RKO (cell line): ENCODE measurements at regions not wholly inside any gene's neighbourhood (a gene's known extent, or its start where the extent isn't known, plus 50 kb on each side); places are given as distances from the start of the nearest gene placed in this dataset.

Experiments used
- DNase-seq: peaks from one replicate; pipeline ENCODE4 v3.0.0-alpha.2; 2016; ENCODE audit warnings: low spot score

DNA sequence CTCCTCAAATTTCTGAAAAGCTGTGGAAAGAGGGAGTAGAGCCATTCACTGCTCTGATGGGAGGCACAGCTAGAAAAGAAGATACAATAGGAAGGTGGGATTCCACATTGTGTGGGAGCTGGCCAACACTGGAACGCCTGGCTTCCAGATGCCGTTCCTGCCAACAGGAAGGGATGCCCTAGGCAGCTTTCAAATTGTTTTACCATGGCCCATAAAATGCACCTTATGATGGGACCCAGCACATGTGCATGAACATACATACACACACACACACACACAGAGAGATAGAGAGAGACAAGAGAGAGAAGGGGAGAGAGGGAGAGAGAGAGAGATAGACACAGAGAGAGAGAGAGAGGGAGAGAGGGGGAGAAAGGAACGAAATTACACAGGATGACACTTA, 86.1 kb upstream of the BZW1 start:
- no peak for DNase-seq

DNA sequence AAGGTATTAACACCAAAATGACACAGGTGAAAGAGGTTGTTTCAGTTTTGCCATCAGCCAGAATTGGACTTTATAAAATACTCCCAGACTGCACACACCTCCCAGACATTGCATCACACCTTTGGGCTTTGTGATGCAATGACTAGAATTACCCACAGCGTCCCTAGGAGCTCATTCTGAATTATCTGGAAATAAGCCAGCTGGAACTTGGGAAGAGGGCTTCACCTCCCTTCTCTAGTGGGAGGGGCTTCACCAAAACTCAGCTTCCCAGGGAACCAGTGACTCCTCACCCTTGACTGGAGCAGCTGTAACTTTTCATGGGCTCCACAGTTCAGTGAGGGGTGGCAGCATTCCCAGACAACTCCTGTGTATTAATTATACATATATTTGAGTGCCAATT, 83.1 kb upstream of the BZW1 start:
- DNase-seq, result no peak

GRCh38 chr2:200730302-200730701, 81.4 kb upstream of the BZW1 start:
- DNase-seq, result no peak

DNA sequence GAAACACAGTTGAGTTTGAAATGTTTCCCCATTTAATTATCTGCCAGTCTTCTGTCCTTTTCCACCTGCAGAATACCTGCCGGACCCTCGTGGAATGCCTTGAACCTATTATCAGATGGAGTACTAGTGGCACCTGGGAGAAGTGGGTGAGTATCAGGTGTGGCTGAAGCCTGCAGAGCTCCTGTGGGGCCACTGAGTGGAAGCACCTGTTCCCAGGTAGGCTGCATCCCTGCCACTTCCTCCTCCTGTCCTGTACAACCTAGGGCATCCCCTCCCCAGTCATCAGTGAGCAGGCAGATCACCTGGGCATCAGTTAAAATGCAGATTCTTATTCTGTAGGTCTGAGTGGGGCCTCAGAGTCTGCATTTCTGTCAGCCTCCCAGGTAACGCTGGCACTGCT, 80.8 kb upstream of the BZW1 start:
- no peak for DNase-seq

GRCh38 chr2:200732866-200733265, 78.8 kb upstream of the BZW1 start:
- no peak for DNase-seq

DNA sequence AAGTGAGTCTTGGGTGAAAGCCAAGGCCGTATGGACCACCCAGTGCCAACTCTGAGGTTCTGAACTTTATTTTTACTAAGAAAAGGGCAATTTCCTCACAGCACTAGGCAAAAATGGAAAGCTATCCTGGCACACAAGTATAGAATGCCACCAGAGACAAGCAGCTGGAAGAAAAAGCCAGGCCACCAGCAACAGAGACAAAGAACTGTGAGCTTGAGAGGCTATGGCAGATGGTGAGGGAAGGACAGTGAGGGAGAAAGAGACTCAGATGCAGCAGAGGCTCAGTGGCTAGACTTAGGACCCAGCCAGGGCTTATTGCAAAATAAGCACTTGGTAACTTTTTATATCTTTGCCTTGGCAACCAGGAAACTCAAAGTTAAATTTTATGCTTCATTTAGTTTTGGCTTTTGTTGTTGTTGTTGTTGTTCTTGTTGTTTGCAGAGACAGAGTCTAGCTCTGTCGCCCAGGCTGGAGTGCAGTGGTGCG, 78.0 kb upstream of the BZW1 start:
- no peak for DNase-seq

DNA sequence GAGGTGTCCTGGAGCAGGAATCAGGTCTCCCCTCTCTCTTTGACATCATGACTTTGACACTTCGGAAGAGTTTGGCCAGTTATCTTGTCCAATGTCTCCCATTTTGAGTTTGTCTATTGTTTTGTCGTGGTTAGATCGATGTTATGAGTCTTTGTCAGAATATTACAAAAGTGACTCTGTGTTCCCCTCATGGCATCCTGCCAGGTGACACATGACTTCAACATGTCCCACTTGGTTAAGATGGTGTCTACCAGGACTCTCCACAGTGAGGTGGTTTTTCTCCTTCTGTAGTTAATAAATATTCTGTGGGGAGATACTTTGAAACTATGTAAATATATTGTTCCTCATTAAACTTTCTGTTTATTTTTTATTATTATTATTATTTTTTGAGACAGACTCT, 76.6 kb upstream of the BZW1 start:
- no peak for DNase-seq

DNA sequence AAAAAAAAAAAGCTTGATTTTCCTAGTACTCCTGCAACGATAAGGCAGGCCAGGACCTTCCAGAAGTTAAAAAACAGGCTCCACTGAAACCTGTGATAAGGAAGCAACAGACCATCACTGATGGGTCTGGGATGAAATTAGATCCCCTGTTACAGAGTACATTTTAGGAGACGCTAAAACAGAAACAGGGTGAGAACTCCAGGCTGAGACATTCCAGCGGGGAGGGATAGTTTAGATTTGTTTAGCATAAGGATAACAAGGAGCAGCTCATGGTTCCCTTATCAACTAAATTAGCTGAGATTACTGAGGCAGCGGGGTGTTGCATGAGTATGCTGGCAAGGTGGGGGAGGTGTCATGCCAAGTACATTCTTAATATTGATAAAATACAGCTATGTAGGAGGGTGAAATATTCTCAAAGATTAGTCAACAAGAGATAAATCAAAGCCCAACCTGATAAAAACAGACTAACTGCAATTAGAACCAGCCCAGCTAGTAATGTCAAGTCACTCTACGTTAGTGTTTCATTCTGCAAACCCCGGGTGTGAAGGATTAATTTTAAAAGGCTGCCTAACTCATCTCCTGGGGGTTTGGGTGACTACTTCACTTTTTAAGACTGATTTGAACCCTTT, 75.0 kb upstream of the BZW1 start:
- DNase-seq, result no peak

GRCh38 chr2:200737585-200737984, 74.1 kb upstream of the BZW1 start:
- no peak for DNase-seq

GRCh38 chr2:200738590-200738989, 73.1 kb upstream of the BZW1 start:
- no peak for DNase-seq

DNA sequence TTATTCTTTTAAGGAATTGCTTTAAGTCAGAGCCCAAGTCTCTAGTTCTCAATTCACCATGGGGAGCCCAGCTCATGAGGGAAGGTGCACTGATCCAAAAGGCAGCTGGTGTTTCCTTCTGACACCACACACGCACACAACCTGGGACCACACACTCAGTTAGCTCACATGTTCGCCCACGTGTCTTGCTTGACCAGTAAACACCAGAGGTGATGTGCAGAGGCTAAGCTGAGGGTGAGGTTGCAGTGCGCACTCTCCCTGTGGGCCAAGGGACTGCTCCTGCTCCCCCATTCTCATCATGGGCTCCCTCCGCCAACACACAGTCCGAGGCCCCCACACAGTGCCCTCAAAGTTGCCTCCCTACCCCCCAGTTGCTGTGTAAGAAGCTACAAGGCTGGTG, 70.8 kb upstream of the BZW1 start:
- no peak for DNase-seq

GRCh38 chr2:200741468-200742202, 70.1 kb upstream of the BZW1 start:
- no peak for DNase-seq

DNA sequence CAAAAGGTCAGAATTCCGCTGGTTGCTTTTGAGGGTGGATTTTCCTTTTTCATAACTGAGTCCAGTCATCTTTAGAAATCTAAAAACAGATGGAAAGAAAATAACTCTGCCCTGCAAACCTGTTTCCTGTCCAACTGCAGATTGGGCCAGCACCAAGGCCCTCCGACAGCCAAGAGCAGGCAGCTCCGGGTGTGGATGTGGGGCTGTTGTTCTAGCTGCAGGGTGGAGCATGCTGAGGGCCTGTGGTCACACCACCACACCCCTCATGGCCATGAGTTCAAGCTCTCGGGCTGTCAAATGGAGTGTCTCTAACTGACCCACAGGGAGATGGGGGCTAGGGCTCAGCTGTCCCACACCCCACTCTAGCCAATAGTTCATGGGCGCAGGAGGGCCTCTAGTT, 69.3 kb upstream of the BZW1 start:
- DNase-seq, result no peak

DNA sequence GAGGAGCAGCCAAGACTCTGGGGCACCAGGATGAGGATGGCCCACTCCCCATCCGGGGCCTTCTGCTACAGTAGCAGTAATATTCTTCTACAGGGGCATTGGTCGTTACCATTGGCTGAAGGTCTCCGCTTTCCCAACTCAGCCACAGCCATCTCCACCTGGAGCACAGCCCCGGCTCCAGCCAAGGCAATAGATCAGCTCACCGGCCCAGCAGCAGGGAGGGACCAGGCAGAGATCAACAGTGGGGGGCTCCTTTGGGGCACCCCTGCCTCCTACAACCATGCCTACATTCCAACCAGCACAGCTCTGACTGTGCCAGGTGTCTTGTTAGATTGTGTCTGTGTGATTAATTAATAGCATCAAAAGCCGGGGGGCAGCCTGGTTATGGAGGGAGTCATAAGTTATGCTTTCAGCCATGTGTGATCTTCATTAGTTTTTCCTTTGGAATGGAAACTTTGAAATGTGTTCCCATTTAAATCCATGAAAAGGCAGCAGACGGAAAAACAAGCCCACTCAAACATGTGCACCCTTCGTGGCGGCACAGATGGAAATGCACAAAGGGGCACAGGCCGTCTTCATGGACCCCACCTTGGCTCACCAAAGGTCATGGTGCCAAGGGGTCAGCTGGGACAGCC, 68.6 kb upstream of the BZW1 start:
- no peak for DNase-seq

DNA sequence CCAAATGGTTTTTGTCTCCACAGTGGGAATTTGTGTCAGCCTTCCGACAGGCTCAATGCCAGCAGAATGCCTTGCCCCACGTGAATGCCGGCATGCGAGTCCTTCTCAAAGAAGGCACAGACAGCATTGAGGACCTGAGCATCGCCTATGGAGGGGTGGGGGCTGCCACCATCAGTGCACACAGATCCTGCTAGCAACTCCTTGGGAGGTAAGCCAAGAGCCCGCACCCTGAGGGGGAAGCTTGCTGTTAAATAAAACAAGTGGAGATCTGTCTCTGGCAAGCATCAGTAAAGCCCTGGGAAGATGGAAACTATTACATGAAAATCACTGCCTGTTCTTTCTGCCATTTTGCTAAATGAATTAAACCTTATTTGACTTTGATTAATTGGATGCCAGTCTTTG, 67.5 kb upstream of the BZW1 start:
- DNase-seq, result no peak

GRCh38 chr2:200746301-200746700, 65.4 kb upstream of the BZW1 start:
- no peak for DNase-seq

DNA sequence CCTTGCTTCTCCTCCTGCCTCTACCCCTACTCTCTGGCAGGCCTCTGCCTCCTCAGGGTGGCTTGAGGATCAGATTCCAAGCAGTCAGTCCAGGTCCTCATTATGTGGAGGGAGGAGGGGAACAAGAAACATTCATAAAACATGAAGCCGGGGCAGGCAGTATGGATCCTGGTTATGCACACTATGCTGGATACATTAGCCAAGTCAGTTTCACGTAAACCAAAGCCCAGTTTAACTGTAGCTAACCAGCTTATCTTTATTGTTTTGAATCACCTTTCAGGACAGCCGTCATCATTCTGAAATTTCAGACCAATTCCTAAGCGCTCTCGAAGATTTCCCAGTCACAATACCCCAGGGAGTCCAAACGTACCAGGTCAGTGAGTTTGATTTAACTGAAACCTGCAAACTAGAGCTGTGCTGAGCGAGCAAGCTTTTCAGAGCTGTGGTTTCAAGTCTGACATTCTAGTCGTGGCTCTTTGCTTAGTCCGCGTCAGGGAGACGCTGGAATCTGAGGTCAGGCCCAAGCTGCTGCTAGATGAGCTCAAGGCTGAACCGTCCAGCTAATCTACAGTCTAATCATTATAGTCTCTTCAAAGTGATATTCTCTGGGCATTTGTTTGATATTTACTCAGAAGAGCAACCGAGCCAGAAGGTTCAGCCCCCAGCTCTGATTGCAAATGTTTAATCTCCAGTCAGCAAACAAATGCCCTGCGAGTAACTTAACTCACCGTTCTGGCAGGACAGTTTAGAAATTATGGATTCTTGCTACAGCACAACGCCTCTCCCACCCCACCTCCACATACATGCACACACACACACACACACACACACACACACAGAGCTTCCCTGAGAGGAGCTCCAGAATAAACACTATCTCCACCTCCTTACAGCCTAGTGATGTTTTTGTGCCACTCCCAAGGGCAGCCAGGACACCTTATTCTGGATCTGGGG, 63.8 kb upstream of the BZW1 start:
- no peak for DNase-seq

- DNase-seq, result peak; percentile 19
Observed at GRCh38 chr2:200748779-200749178, 62.9 kb upstream of the BZW1 start.

- DNase-seq, result no peak
Observed at GRCh38 chr2:200749631-200750322, 61.9 kb upstream of the BZW1 start.

DNA sequence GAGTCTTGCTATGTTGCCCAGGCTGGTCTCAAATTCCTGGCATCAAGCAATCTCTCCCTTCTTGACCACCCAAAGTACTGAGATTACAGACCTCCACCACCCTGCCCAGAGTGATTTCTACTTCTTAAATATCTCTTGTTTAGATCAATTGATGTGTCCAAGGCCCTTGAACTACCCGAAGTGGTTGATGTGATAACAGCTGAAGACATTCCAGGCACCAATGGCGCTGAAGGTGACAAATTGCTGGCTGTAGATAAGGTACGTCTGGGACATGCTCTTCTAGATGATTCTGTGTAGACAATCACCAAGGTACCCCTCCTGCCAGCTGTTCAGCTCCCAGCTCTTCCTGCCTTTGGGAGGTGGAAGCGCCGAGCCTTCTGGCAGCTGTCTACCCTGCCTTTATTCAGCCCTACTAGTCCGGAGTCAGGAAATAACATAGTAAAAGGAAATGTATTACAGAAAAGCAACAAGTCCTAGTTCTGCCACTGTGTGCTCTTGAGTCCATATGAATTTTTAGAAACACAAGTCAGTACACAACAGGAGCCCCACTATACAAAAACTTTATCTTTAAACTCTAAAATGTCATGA, 61.3 kb upstream of the BZW1 start:
- DNase-seq, result no peak

DNA sequence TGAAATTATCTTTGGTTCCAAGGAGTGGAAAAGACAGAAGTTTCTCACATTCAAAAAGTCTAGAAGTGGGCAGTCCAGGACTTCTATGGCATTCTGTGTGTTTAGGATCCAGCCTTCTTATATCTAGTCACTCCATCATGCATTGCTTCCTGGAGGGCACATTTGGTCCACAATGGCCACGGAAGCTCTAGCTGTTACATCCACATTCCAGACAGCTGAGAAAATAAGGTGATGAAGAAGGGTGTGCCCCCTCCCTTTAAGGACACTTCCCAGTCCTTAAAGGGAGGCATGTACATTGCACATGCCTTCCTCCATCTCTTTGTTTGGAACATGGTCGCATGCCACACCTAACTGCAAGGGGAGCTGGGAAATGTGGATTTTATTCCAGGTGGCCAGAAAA, 59.9 kb upstream of the BZW1 start:
- no peak for DNase-seq
